ENCODE measurements at regions not wholly inside any gene's neighbourhood (a gene's known extent, or its start where the extent isn't known, plus 50 kb on each side); places are given as distances from the start of the nearest gene placed in this dataset.
"Not testable (repeated sequence)": the region's sequence is repeated elsewhere in the genome, so short reads cannot be mapped to it uniquely, and the experiment has no call there.

GRCh38 chr2:31813016-31813415, 197.8 kb downstream of the MEMO1 start:
- no peak for DNase-seq (ENCODE audit: low read depth in 3 of 3, low spot score in 2 of 3)

- no peak for DNase-seq (ENCODE audit: low read depth in 3 of 3, low spot score in 2 of 3)
These were observed 198.6 kb downstream of the MEMO1 start for GRCh38 chr2:31812051-31812798.

GRCh38 chr2:31811482-31811881, 199.3 kb downstream of the MEMO1 start:
- no peak for DNase-seq (ENCODE audit: low read depth in 3 of 3, low spot score in 2 of 3)

GRCh38 chr2:31810200-31810917, 200.4 kb downstream of the MEMO1 start:
- DNase-seq (ENCODE audit: low read depth in 3 of 3, low spot score in 2 of 3), result no peak

GRCh38 chr2:31805688-31806087, 205.1 kb downstream of the MEMO1 start:
- no peak for DNase-seq (ENCODE audit: low read depth in 3 of 3, low spot score in 2 of 3)

- DNase-seq (ENCODE audit: low read depth in 3 of 3, low spot score in 2 of 3), result not testable (repeated sequence)
These were observed 207.2 kb downstream of the MEMO1 start for GRCh38 chr2:31803481-31804153.

- no peak for DNase-seq (ENCODE audit: low read depth in 3 of 3, low spot score in 2 of 3)
These were observed 208.1 kb downstream of the MEMO1 start for GRCh38 chr2:31802711-31803110.

- not testable (repeated sequence) for DNase-seq (ENCODE audit: low read depth in 3 of 3, low spot score in 2 of 3)
These were observed 211.5 kb downstream of the MEMO1 start for GRCh38 chr2:31799282-31799681.

GRCh38 chr2:31788273-31788672, 207.5 kb upstream of the SRD5A2 start:
- DNase-seq (ENCODE audit: low read depth in 3 of 3, low spot score in 2 of 3), result no peak

GRCh38 chr2:31785876-31786275, 205.1 kb upstream of the SRD5A2 start:
- peak in 1 of 3 donors; percentile 30 for DNase-seq (ENCODE audit: low read depth in 3 of 3, low spot score in 2 of 3)

GRCh38 chr2:31784868-31785267, 204.1 kb upstream of the SRD5A2 start:
- DNase-seq (ENCODE audit: low read depth in 3 of 3, low spot score in 2 of 3), result no peak

GRCh38 chr2:31783446-31784091, 202.8 kb upstream of the SRD5A2 start:
- DNase-seq (ENCODE audit: low read depth in 3 of 3, low spot score in 2 of 3), result not testable (repeated sequence)

GRCh38 chr2:31778153-31778552, 197.4 kb upstream of the SRD5A2 start:
- DNase-seq (ENCODE audit: low read depth in 3 of 3, low spot score in 2 of 3), result no peak

GRCh38 chr2:31770741-31771140, 190.0 kb upstream of the SRD5A2 start:
- DNase-seq (ENCODE audit: low read depth in 3 of 3, low spot score in 2 of 3), result no peak

- no peak for DNase-seq (ENCODE audit: low read depth in 3 of 3, low spot score in 2 of 3)
These were observed 184.6 kb upstream of the SRD5A2 start for GRCh38 chr2:31765078-31765945.

GRCh38 chr2:31764169-31764568, 183.4 kb upstream of the SRD5A2 start:
- DNase-seq (ENCODE audit: low read depth in 3 of 3, low spot score in 2 of 3), result no peak

GRCh38 chr2:31762085-31762484, 181.3 kb upstream of the SRD5A2 start:
- no peak for DNase-seq (ENCODE audit: low read depth in 3 of 3, low spot score in 2 of 3)

- DNase-seq (ENCODE audit: low read depth in 3 of 3, low spot score in 2 of 3), result not testable (repeated sequence)
These were observed 176.6 kb upstream of the SRD5A2 start for GRCh38 chr2:31757351-31757750.

- not testable (repeated sequence) for DNase-seq (ENCODE audit: low read depth in 3 of 3, low spot score in 2 of 3)
These were observed 168.0 kb upstream of the SRD5A2 start for GRCh38 chr2:31748746-31749145.

GRCh38 chr2:31748041-31748440, 167.3 kb upstream of the SRD5A2 start:
- DNase-seq (ENCODE audit: low read depth in 3 of 3, low spot score in 2 of 3), result no peak

All from right renal cortex interstitium (tissue), 3 donors.